Keratinocyte (primary cell): ENCODE measurements at regions not wholly inside any gene's neighbourhood (a gene's known extent, or its start where the extent isn't known, plus 50 kb on each side); places are given as distances from the start of the nearest gene placed in this dataset.

ENCODE experiments used
- DNase-seq: peaks from one replicate; pipeline ENCODE4 v3.0.0-alpha.2; 2011; ENCODE audit warnings: low read depth, missing footprints, low spot score
- FAIRE-seq: peaks from 2 replicates; lab custom pipeline; 2011; peaks lifted over from hg19 to GRCh38; lab: Jason Lieb, UNC
- H2AFZ ChIP-seq: 2 replicates; pipeline ENCODE4 v1.6.0; 2012; ENCODE audit warnings: low read length, control low read depth, inconsistent platforms; ENCODE audit not compliant: control insufficient read depth
- H3K27ac ChIP-seq: 2 replicates; pipeline ENCODE4 v1.5.1; 2011; ENCODE audit warnings: low read length; ENCODE audit not compliant: control insufficient read depth, insufficient read depth
- H3K27me3 ChIP-seq: 3 replicates; pipeline ENCODE4 v1.6.0; 2011; ENCODE audit warnings: low read length; ENCODE audit not compliant: control insufficient read depth, insufficient read depth; ENCODE audit errors: extremely low read depth
- H3K36me3 ChIP-seq, 2 experiments: 2 replicates in 1 of 2; 3 replicates in 1 of 2; pipeline ENCODE4 v1.5.1; 2011; ENCODE audit warnings: low read length in 2 of 2, mild to moderate bottlenecking in 1 of 2; ENCODE audit not compliant: control insufficient read depth in 2 of 2, insufficient read depth in 2 of 2; ENCODE audit errors: extremely low read depth in 1 of 2
- H3K4me1 ChIP-seq: 3 replicates; pipeline ENCODE4 v1.5.1; 2011; ENCODE audit warnings: low read length; ENCODE audit not compliant: control insufficient read depth, insufficient read depth; ENCODE audit errors: extremely low read depth
- H3K4me2 ChIP-seq: 3 replicates; pipeline ENCODE4 v1.6.0; 2011; ENCODE audit warnings: low read depth, low read length; ENCODE audit not compliant: control insufficient read depth, insufficient read depth; ENCODE audit errors: extremely low read depth
- H3K4me3 ChIP-seq, 3 experiments: fragments of 200-600 bp in 1 of 3; sonication (generic) in 1 of 3; 2 replicates in 2 of 3; 3 replicates in 1 of 3; pipeline ENCODE4 v1.5.1; 2011 to 2016; ENCODE audit warnings: low read length in 3 of 3, mild to moderate bottlenecking in 3 of 3, control low read depth in 2 of 3, inconsistent platforms in 1 of 3, low read depth in 1 of 3, mixed read lengths in 1 of 3, mixed run types in 1 of 3, moderate library complexity in 1 of 3; ENCODE audit not compliant: control insufficient read depth in 2 of 3, insufficient read depth in 2 of 3; ENCODE audit errors: extremely low read depth in 1 of 3
- H3K79me2 ChIP-seq: 2 replicates; pipeline ENCODE4 v1.6.0; 2012; ENCODE audit warnings: low read length; ENCODE audit not compliant: control insufficient read depth, insufficient read depth
- H3K9ac ChIP-seq: 3 replicates; pipeline ENCODE4 v1.6.0; 2011; ENCODE audit warnings: low read length; ENCODE audit not compliant: control insufficient read depth, insufficient read depth; ENCODE audit errors: extremely low read depth
- H3K9me1 ChIP-seq: 3 replicates; pipeline ENCODE4 v1.6.0; 2011; ENCODE audit warnings: low read length; ENCODE audit not compliant: control insufficient read depth, insufficient read depth; ENCODE audit errors: extremely low read depth
- H3K9me3 ChIP-seq: 2 replicates; pipeline ENCODE4 v1.5.1; 2012; ENCODE audit warnings: low read depth, low read length; ENCODE audit not compliant: control insufficient read depth
- H4K20me1 ChIP-seq: 3 replicates; pipeline ENCODE4 v1.6.0; 2011; ENCODE audit warnings: low read length; ENCODE audit not compliant: control insufficient read depth, insufficient read depth; ENCODE audit errors: extremely low read depth
- CTCF ChIP-seq, 3 experiments: IDR thresholded peaks in 1 of 3; conservative IDR thresholded peaks in 1 of 3; optimal IDR thresholded peaks in 1 of 3; 2 replicates in 2 of 3; 3 replicates in 1 of 3; pipeline versions ENCODE3 to v1.5.1; 2011; ENCODE audit warnings: low read length in 3 of 3, mild to moderate bottlenecking in 3 of 3, moderate library complexity in 2 of 3, control low read depth in 1 of 3, inconsistent platforms in 1 of 3; ENCODE audit not compliant: insufficient read depth in 2 of 3; ENCODE audit errors: extremely low read depth in 1 of 3
- EZH2 ChIP-seq: IDR thresholded peaks from one replicate; pipeline ENCODE4 v1.6.1; 2012; ENCODE audit warnings: inconsistent platforms, mild to moderate bottlenecking, low read length, moderate library complexity
- dilution Hi-C: fragments of 300-500 bp; cut with MboI; formaldehyde crosslinking; loops from one replicate; pipeline ENCODE4 v1.7.0; 2020; ENCODE audit warnings: low sequenced_read_pairs; ENCODE audit not compliant: extremely low pct_ligation_motif_present

- H3K79me2 ChIP-seq = no peaks in the 10 kb centered on the region
- DNase-seq = no peak
- H3K27ac ChIP-seq = no peak overlapping the region
- H3K9me1 ChIP-seq = no peaks in the 10 kb centered on the region
- H3K36me3 ChIP-seq = no peaks in the 10 kb centered on the region
- no peaks in the 10 kb centered on the region for H3K9me3 ChIP-seq
- FAIRE-seq = no peak
- H2AFZ ChIP-seq = no peak overlapping the region
- H3K9ac ChIP-seq = no peak overlapping the region
- dilution Hi-C loops = no loop called here
- H3K27me3 ChIP-seq = no peaks in the 10 kb centered on the region
- TF ChIP-seq CTCF (optimal IDR thresholded peaks at IDR 0.05 in 1 of 3, IDR thresholded peaks at IDR 0.05 in 1 of 3, conservative IDR thresholded peaks at IDR 0.05 in 1 of 3; ENCODE audit: extremely low read depth in 1 of 3, insufficient read depth in 2 of 3, low read length in 3 of 3) = no peak
- TF ChIP-seq EZH2 = no peak
- no peak overlapping the region for H3K4me3 ChIP-seq
- H4K20me1 ChIP-seq = no peaks in the 10 kb centered on the region
- no peaks in the 10 kb centered on the region for H3K4me1 ChIP-seq
- H3K4me2 ChIP-seq = no peak overlapping the region
Observed at GRCh38 chr12:91633734-91634357, 451.2 kb upstream of the DCN start.

GRCh38 chr12:91633206-91633605 is 450.6 kb upstream of the DCN start:
- FAIRE-seq = no peak
- Histone ChIP-seq H4K20me1 (no peaks in the 10 kb centered on the region), H3K4me3 (no peak overlapping the region), H3K27ac (no peak overlapping the region), H3K79me2 (no peaks in the 10 kb centered on the region), H3K4me2 (no peak overlapping the region), H3K9me1 (no peaks in the 10 kb centered on the region), H3K9ac (no peak overlapping the region), H3K27me3 (no peaks in the 10 kb centered on the region), H3K4me1 (no peaks in the 10 kb centered on the region), H3K36me3 (no peaks in the 10 kb centered on the region), H3K9me3 (no peaks in the 10 kb centered on the region), H2AFZ (no peak overlapping the region)
- no peak for TF ChIP-seq EZH2
- TF ChIP-seq CTCF (optimal IDR thresholded peaks at IDR 0.05 in 1 of 3, IDR thresholded peaks at IDR 0.05 in 1 of 3, conservative IDR thresholded peaks at IDR 0.05 in 1 of 3; ENCODE audit: extremely low read depth in 1 of 3, insufficient read depth in 2 of 3, low read length in 3 of 3) = no peak
- dilution Hi-C loops = no loop called here
- DNase-seq = no peak
